ENCODE measurements at regions not wholly inside any gene's neighbourhood (a gene's known extent, or its start where the extent isn't known, plus 50 kb on each side); places are given as distances from the start of the nearest gene placed in this dataset.

DNA sequence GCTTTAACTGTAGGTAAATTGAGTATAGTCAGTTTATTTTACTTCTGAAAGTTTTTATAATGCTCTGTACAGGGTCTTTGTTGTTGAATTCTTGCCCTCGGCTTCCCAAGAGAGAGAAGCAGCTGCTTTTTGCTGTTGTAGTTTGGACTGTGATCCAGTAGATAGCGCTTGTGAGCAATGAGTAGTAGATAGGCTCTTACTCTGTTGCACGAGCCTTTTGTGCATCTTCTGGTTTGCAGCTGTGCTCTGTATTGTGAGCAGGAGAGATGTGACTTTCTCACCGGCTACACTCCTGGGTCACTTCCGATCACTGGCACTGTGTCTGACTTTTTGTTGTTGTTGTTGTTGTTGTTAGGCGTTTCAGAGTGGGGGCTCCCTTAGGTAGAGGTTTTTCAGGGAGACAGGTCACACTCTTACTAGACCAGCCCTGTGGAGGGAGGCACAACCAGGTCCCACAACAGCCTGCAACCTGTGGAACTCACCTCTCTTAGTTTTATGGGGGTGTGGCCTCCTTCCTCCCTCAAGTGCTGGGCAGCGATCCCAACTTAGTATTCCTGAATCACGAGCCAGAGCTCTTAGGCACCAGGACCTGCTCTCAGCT lies 822.1 kb upstream of the GALNTL6 start:
- Mint-ChIP-seq H3K9me3 (peaks cover 30% of the 10 kb centered on the region), H3K27ac (no peak overlapping the region), H3K4me3 (no peak overlapping the region), H3K4me1 (ENCODE audit: low read depth) (no peaks in the 10 kb centered on the region), H3K27me3 (ENCODE audit: insufficient read depth) (no peaks in the 10 kb centered on the region), H3K36me3 (ENCODE audit: low read depth) (no peaks in the 10 kb centered on the region)
- no peak for DNase-seq
- TF ChIP-seq, protein P1, sequence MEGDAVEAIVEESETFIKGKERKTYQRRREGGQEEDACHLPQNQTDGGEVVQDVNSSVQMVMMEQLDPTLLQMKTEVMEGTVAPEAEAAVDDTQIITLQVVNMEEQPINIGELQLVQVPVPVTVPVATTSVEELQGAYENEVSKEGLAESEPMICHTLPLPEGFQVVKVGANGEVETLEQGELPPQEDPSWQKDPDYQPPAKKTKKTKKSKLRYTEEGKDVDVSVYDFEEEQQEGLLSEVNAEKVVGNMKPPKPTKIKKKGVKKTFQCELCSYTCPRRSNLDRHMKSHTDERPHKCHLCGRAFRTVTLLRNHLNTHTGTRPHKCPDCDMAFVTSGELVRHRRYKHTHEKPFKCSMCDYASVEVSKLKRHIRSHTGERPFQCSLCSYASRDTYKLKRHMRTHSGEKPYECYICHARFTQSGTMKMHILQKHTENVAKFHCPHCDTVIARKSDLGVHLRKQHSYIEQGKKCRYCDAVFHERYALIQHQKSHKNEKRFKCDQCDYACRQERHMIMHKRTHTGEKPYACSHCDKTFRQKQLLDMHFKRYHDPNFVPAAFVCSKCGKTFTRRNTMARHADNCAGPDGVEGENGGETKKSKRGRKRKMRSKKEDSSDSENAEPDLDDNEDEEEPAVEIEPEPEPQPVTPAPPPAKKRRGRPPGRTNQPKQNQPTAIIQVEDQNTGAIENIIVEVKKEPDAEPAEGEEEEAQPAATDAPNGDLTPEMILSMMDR (IDR thresholded peaks at IDR 0.05), result no peak

DNA sequence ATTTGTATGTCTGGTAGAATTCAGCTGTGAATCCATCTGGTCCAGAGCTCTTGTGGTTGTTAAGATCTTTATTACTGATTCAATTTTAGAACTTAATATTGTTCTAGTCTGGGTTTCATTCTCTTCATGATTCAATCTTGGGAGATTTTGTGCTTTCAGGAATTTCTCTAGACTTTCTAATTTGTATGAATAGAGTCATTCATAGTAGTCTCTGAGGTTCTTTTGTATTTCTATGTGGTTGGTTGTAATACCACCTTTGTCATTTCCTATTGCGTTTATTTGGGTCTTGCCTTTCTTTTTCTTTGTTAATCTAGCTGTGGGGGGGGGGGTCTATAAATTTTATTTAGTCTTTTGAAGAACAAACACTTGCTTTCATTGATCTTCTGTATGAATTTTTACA lies 824.8 kb upstream of the GALNTL6 start:
- Mint-ChIP-seq H3K27me3 (ENCODE audit: insufficient read depth) (no peaks in the 10 kb centered on the region), H3K27ac (no peak overlapping the region), H3K36me3 (ENCODE audit: low read depth) (no peaks in the 10 kb centered on the region), H3K4me3 (no peak overlapping the region), H3K4me1 (ENCODE audit: low read depth) (no peaks in the 10 kb centered on the region), H3K9me3 (peaks cover 36% of the 10 kb centered on the region)
- no peak for DNase-seq
- TF ChIP-seq, protein P1 (IDR thresholded peaks at IDR 0.05), result no peak

DNA sequence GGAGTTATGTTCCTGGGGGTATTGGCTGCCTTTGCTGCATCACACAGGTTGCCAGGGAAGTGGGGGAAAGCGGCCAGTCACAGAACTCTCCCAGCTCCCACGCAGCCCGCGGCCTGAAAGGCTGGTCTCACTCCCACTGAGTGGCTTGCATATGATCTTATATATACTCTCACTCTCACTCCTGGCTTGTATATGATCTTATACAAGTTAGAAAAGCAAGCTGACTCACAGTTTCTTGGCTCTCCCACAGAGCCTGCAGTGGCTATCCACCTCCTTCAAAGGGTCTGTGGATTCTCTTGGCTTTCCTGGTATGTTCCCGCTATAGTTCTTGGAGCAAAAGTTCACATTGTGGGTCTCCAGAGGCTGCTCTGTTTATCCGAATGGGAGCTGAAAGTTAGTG lies 833.5 kb upstream of the GALNTL6 start:
- TF ChIP-seq, protein P1 (IDR thresholded peaks at IDR 0.05), result no peak
- no peak for DNase-seq
- peaks cover 37% of the 10 kb centered on the region for H3K9me3 Mint-ChIP-seq

DNA sequence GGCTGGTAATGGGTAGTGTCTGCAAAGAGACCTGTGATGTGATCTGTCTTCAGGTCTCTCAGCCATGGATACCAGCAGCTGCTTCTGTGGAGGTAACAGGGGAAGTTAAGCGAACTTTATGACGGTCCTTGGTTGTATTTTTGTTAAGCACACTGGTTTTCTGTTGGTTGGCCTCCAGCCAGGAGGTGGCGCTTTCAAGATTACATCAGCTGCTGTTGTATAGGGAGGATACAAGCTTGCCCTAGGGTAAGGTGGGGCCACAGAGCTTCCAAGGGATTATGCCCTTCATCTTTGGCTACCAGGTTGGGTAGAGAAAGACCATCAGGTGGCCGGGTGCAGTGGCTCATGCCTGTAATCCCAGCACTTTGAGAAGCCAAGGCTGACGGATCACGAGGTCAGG lies 834.2 kb upstream of the GALNTL6 start:
- Mint-ChIP-seq H3K4me3 (no peak overlapping the region), H3K36me3 (ENCODE audit: low read depth) (no peaks in the 10 kb centered on the region)

More for the DNA sequence above, 833.5 kb upstream of the GALNTL6 start:
- Mint-ChIP-seq H3K27me3 (ENCODE audit: insufficient read depth) (no peaks in the 10 kb centered on the region; the same call in 1 of the 2 replicates), H3K4me3 (no peak overlapping the region), H3K36me3 (ENCODE audit: low read depth) (no peaks in the 10 kb centered on the region), H3K4me1 (ENCODE audit: low read depth) (no peaks in the 10 kb centered on the region), H3K27ac (no peak overlapping the region)

DNA sequence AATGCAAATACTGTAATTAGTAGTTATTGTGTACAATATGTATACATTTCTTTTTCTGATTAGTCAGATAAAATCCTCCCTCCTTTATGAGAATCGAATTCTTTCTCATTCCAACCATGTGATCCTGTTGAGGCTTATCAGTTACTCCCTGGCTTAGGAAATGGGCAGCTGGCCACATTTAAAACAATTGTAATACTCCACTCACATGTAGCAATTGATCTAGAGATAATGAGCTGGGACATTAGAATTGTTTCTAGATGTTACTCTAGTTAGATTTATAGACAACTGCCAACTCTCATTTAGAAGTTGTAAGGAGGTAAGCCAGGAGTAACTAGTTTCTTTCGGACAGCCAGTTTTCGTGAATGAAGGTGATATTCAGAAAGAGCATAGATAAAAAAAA lies 859.3 kb upstream of the AADAT start:
- no peak overlapping the region for H3K27ac Mint-ChIP-seq
- no peak for DNase-seq
- no peaks in the 10 kb centered on the region for H3K27me3 Mint-ChIP-seq (ENCODE audit: insufficient read depth)
- TF ChIP-seq, protein P1 (IDR thresholded peaks at IDR 0.05), result no peak
- no peaks in the 10 kb centered on the region for H3K36me3 Mint-ChIP-seq (ENCODE audit: low read depth)
- peaks cover 47% of the 10 kb centered on the region for H3K9me3 Mint-ChIP-seq
- H3K4me1 Mint-ChIP-seq (ENCODE audit: low read depth), result no peaks in the 10 kb centered on the region
- H3K4me3 Mint-ChIP-seq, result no peak overlapping the region

More for the DNA sequence above, 834.2 kb upstream of the GALNTL6 start:
- no peak for DNase-seq
- Mint-ChIP-seq H3K9me3 (peaks cover 41% of the 10 kb centered on the region), H3K27ac (no peak overlapping the region), H3K4me1 (ENCODE audit: low read depth) (no peaks in the 10 kb centered on the region), H3K27me3 (ENCODE audit: insufficient read depth) (no peaks in the 10 kb centered on the region; the same call in 1 of the 2 replicates)
- TF ChIP-seq, protein P1 (IDR thresholded peaks at IDR 0.05), result no peak

Data from HFFc6 (cell line).